HG03439 (cell line): ENCODE measurements at regions not wholly inside any gene's neighbourhood (a gene's known extent, or its start where the extent isn't known, plus 50 kb on each side); places are given as distances from the start of the nearest gene placed in this dataset.

Source experiments
- ATAC-seq: cut with Tn5 transposase; IDR thresholded peaks from one replicate; pipeline ENCODE4 v1.9.1; 2021; ENCODE audit warnings: mild to moderate bottlenecking, moderate library complexity; ENCODE audit not compliant: unreplicated experiment

GRCh38 chr11:31959716-31960115 lies 131.2 kb upstream of the RCN1 start:
- ATAC-seq: no peak

GRCh38 chr11:31958076-31958735 lies 132.7 kb upstream of the RCN1 start:
- peak; percentile 65 for ATAC-seq

GRCh38 chr11:31957674-31958073 lies 133.2 kb upstream of the RCN1 start:
- no peak for ATAC-seq

GRCh38 chr11:31956310-31956709 lies 134.6 kb upstream of the RCN1 start:
- ATAC-seq: no peak

- ATAC-seq: no peak
These were observed 135.0 kb upstream of the RCN1 start for GRCh38 chr11:31955838-31956237.

GRCh38 chr11:31953803-31954327 lies 137.0 kb upstream of the RCN1 start:
- no peak for ATAC-seq

- peak; percentile 66 for ATAC-seq
These were observed 138.6 kb upstream of the PAX6 start for GRCh38 chr11:31949733-31950200.

GRCh38 chr11:31947051-31947450 lies 135.9 kb upstream of the PAX6 start:
- ATAC-seq: no peak

- ATAC-seq: no peak
These were observed 132.1 kb upstream of the PAX6 start for GRCh38 chr11:31943056-31943780.

GRCh38 chr11:31940371-31941037 lies 129.4 kb upstream of the PAX6 start:
- ATAC-seq: no peak

GRCh38 chr11:31939004-31939403 lies 127.9 kb upstream of the PAX6 start:
- ATAC-seq: no peak

GRCh38 chr11:31936312-31936711 lies 125.2 kb upstream of the PAX6 start:
- ATAC-seq: no peak

- ATAC-seq: no peak
These were observed 121.8 kb upstream of the PAX6 start for GRCh38 chr11:31932879-31933278.

GRCh38 chr11:31927982-31928381 lies 116.9 kb upstream of the PAX6 start:
- ATAC-seq: no peak

- no peak for ATAC-seq
These were observed 115.8 kb upstream of the PAX6 start for GRCh38 chr11:31926816-31927528.

- ATAC-seq: no peak
These were observed 115.0 kb upstream of the PAX6 start for GRCh38 chr11:31926106-31926505.

- ATAC-seq: no peak
These were observed 111.3 kb upstream of the PAX6 start for GRCh38 chr11:31922450-31922849.

GRCh38 chr11:31921081-31921480 lies 110.0 kb upstream of the PAX6 start:
- ATAC-seq: no peak

GRCh38 chr11:31919175-31919574 lies 108.1 kb upstream of the PAX6 start:
- no peak for ATAC-seq

- no peak for ATAC-seq
These were observed 104.7 kb upstream of the PAX6 start for GRCh38 chr11:31915867-31916266.

- no peak for ATAC-seq
These were observed 102.9 kb upstream of the PAX6 start for GRCh38 chr11:31913985-31914384.
